GM21717 (cell line): ENCODE measurements at regions not wholly inside any gene's neighbourhood (a gene's known extent, or its start where the extent isn't known, plus 50 kb on each side); places are given as distances from the start of the nearest gene placed in this dataset.

ENCODE experiments used
- ATAC-seq: cut with Tn5 transposase; IDR thresholded peaks from one replicate; pipeline ENCODE4 v1.9.1; 2021; ENCODE audit warnings: mild to moderate bottlenecking, moderate library complexity; ENCODE audit not compliant: unreplicated experiment

GRCh38 chr11:80417681-80418080, 976.9 kb upstream of the TENM4 start:
- no peak for ATAC-seq

GRCh38 chr11:80415580-80415979, 974.8 kb upstream of the TENM4 start:
- no peak for ATAC-seq

- no peak for ATAC-seq
These were observed 973.6 kb upstream of the TENM4 start for GRCh38 chr11:80414181-80415165.

GRCh38 chr11:80412604-80413003, 971.8 kb upstream of the TENM4 start:
- ATAC-seq, result no peak

- ATAC-seq, result no peak
These were observed 952.4 kb upstream of the TENM4 start for GRCh38 chr11:80393210-80393609.

GRCh38 chr11:80390505-80390904, 949.7 kb upstream of the TENM4 start:
- ATAC-seq, result no peak

GRCh38 chr11:80388536-80388935, 947.7 kb upstream of the TENM4 start:
- no peak for ATAC-seq

- ATAC-seq, result no peak
These were observed 947.3 kb upstream of the TENM4 start for GRCh38 chr11:80388130-80388529.

GRCh38 chr11:80383655-80384054, 942.8 kb upstream of the TENM4 start:
- ATAC-seq, result no peak

GRCh38 chr11:80379620-80380278, 938.9 kb upstream of the TENM4 start:
- no peak for ATAC-seq

- ATAC-seq, result no peak
These were observed 931.1 kb upstream of the TENM4 start for GRCh38 chr11:80371931-80372330.

GRCh38 chr11:80365980-80366379, 925.1 kb upstream of the TENM4 start:
- ATAC-seq, result no peak

GRCh38 chr11:80365076-80365725, 924.4 kb upstream of the TENM4 start:
- peak; percentile 95 for ATAC-seq

- ATAC-seq, result no peak
These were observed 921.9 kb upstream of the TENM4 start for GRCh38 chr11:80362563-80363340.

GRCh38 chr11:80355251-80355650, 914.4 kb upstream of the TENM4 start:
- no peak for ATAC-seq

- ATAC-seq, result no peak
These were observed 909.7 kb upstream of the TENM4 start for GRCh38 chr11:80350541-80350940.

- ATAC-seq, result no peak
These were observed 909.2 kb upstream of the TENM4 start for GRCh38 chr11:80349997-80350396.

GRCh38 chr11:80346353-80347059, 905.7 kb upstream of the TENM4 start:
- no peak for ATAC-seq

- ATAC-seq, result no peak
These were observed 902.6 kb upstream of the TENM4 start for GRCh38 chr11:80343436-80343835.

GRCh38 chr11:80338231-80338630, 897.4 kb upstream of the TENM4 start:
- no peak for ATAC-seq
